ENCODE measurements at regions not wholly inside any gene's neighbourhood (a gene's known extent, or its start where the extent isn't known, plus 50 kb on each side); places are given as distances from the start of the nearest gene placed in this dataset.

- no peak for ATAC-seq (ENCODE audit: low read depth)
- Mint-ChIP-seq H3K27me3 (peaks cover 5% of the 10 kb centered on the region), H3K27ac (no peak overlapping the region), H3K9me3 (no peaks in the 10 kb centered on the region), H3K4me3 (no peak overlapping the region), H3K4me1 (no peaks in the 10 kb centered on the region), H3K36me3 (ENCODE audit: low read depth) (no peaks in the 10 kb centered on the region)
- no peak for TF ChIP-seq CTCF (IDR thresholded peaks at IDR 0.05)
- CTCF ChIA-PET: no interaction called here
- POLR2A ChIA-PET: no interaction called here
- intact Hi-C loops (cut with micrococcal nuclease): no loop called here
- no peak for DNase-seq
These were observed 271.1 kb downstream of the DIPK2A start for GRCh38 chr3:144242747-144243146.

- ATAC-seq (ENCODE audit: low read depth): no peak
- POLR2A ChIA-PET: no interaction called here
- intact Hi-C loops (cut with micrococcal nuclease): no loop called here
- H3K27me3 Mint-ChIP-seq: peaks cover 2% of the 10 kb centered on the region
- CTCF ChIA-PET: no interaction called here
- H3K4me3 Mint-ChIP-seq: no peak overlapping the region
- DNase-seq: no peak
- no peak for TF ChIP-seq CTCF (IDR thresholded peaks at IDR 0.05)
- no peaks in the 10 kb centered on the region for H3K36me3 Mint-ChIP-seq (ENCODE audit: low read depth)
- H3K4me1 Mint-ChIP-seq: no peaks in the 10 kb centered on the region
- no peaks in the 10 kb centered on the region for H3K9me3 Mint-ChIP-seq
- H3K27ac Mint-ChIP-seq: no peak overlapping the region
These were observed 273.0 kb downstream of the DIPK2A start for GRCh38 chr3:144244662-144245061.

GRCh38 chr3:144252896-144253295 is 281.3 kb downstream of the DIPK2A start:
- Mint-ChIP-seq H3K27me3 (peaks cover 4% of the 10 kb centered on the region), H3K4me1 (no peaks in the 10 kb centered on the region), H3K9me3 (no peaks in the 10 kb centered on the region)

GRCh38 chr3:144257381-144257780 is 285.8 kb downstream of the DIPK2A start:
- ATAC-seq (ENCODE audit: low read depth): no peak
- no peak for DNase-seq
- peaks cover 9% of the 10 kb centered on the region for H3K27me3 Mint-ChIP-seq
- intact Hi-C loops (cut with micrococcal nuclease): no loop called here
- no peak for TF ChIP-seq CTCF (IDR thresholded peaks at IDR 0.05)
- H3K27ac Mint-ChIP-seq: no peak overlapping the region
- H3K9me3 Mint-ChIP-seq: no peaks in the 10 kb centered on the region
- H3K36me3 Mint-ChIP-seq (ENCODE audit: low read depth): no peaks in the 10 kb centered on the region
- POLR2A ChIA-PET: no interaction called here
- CTCF ChIA-PET: interaction anchor here (0.8 kb wide), 1 partner anchor 15 kb away, joined by 3 read pairs; no protein-coding TSS in a partner anchor
- H3K4me1 Mint-ChIP-seq: no peaks in the 10 kb centered on the region
- no peak overlapping the region for H3K4me3 Mint-ChIP-seq

More at GRCh38 chr3:144252896-144253295, 281.3 kb downstream of the DIPK2A start:
- intact Hi-C loops (cut with micrococcal nuclease): no loop called here
- Mint-ChIP-seq H3K4me3 (no peak overlapping the region), H3K27ac (no peak overlapping the region), H3K36me3 (ENCODE audit: low read depth) (no peaks in the 10 kb centered on the region)
- DNase-seq (no peak), ATAC-seq (ENCODE audit: low read depth) (no peak)
- no peak for TF ChIP-seq CTCF (IDR thresholded peaks at IDR 0.05)
- ChIA-PET CTCF (no interaction called here), POLR2A (no interaction called here)

- intact Hi-C loops (cut with micrococcal nuclease): no loop called here
- Mint-ChIP-seq H3K27me3 (peaks cover 6% of the 10 kb centered on the region), H3K27ac (no peak overlapping the region), H3K4me1 (no peaks in the 10 kb centered on the region), H3K4me3 (no peak overlapping the region), H3K36me3 (ENCODE audit: low read depth) (no peaks in the 10 kb centered on the region), H3K9me3 (no peaks in the 10 kb centered on the region)
- ChIA-PET POLR2A (interaction anchor here (0.7 kb wide), 1 partner anchor 219 kb away, joined by 5 read pairs; no protein-coding TSS in a partner anchor), CTCF (no interaction called here)
- ATAC-seq (ENCODE audit: low read depth): no peak
- no peak for DNase-seq
- no peak for TF ChIP-seq CTCF (IDR thresholded peaks at IDR 0.05)
These were observed 287.6 kb downstream of the DIPK2A start for GRCh38 chr3:144259267-144259666.

All from activated B cell treated with CpG ODN at 0.5 μM for 24 hours (primary cell).